Astrocyte of the cerebellum (primary cell): ENCODE measurements at regions not wholly inside any gene's neighbourhood (a gene's known extent, or its start where the extent isn't known, plus 50 kb on each side); places are given as distances from the start of the nearest gene placed in this dataset.

Source experiments
- DNase-seq: peaks from one replicate; pipeline ENCODE4 v3.0.0-alpha.2; 2011; ENCODE audit warnings: low read depth
- H3K4me3 ChIP-seq: 2 replicates; pipeline ENCODE4 v1.5.1; 2011; ENCODE audit warnings: mild to moderate bottlenecking, low read depth, low read length, moderate library complexity
- CTCF ChIP-seq: IDR thresholded peaks from 2 replicates; pipeline ENCODE4 v1.5.1; 2012; ENCODE audit warnings: low read length, low read depth, moderate library complexity, mild to moderate bottlenecking; ENCODE audit errors: missing control alignments
- in situ Hi-C: cut with HindIII; loops from 2 replicates; pipeline ENCODE4 v1.10.0; 2017; ENCODE audit warnings: low sequenced_read_pairs

GRCh38 chr6:166814390-166814789, 142.0 kb downstream of the RNASET2 start:
- TF ChIP-seq CTCF: no peak
- in situ Hi-C loops: no loop called here
- no peak overlapping the region for H3K4me3 ChIP-seq
- no peak for DNase-seq

GRCh38 chr6:166813461-166813860, 142.9 kb downstream of the RNASET2 start:
- no peak for TF ChIP-seq CTCF
- H3K4me3 ChIP-seq: no peak overlapping the region
- in situ Hi-C loops: no loop called here
- no peak for DNase-seq

- H3K4me3 ChIP-seq: no peak overlapping the region
- TF ChIP-seq CTCF: no peak
- DNase-seq: no peak
- in situ Hi-C loops: no loop called here
Measured at GRCh38 chr6:166810864-166811263, 145.5 kb downstream of the RNASET2 start.

- H3K4me3 ChIP-seq: no peak overlapping the region
- in situ Hi-C loops: no loop called here
- no peak for TF ChIP-seq CTCF
- DNase-seq: no peak
Measured at GRCh38 chr6:166809721-166810120, 146.6 kb downstream of the RNASET2 start.

GRCh38 chr6:166806962-166807757, 149.2 kb downstream of the RNASET2 start:
- TF ChIP-seq CTCF: no peak
- no peak for DNase-seq
- in situ Hi-C loops: no loop called here
- H3K4me3 ChIP-seq: no peak overlapping the region

GRCh38 chr6:166806217-166806838, 150.0 kb downstream of the RNASET2 start:
- in situ Hi-C loops: no loop called here
- no peak for DNase-seq
- no peak for TF ChIP-seq CTCF
- H3K4me3 ChIP-seq: no peak overlapping the region
